Nephron progenitor cell (in vitro differentiated cells): ENCODE measurements at regions not wholly inside any gene's neighbourhood (a gene's known extent, or its start where the extent isn't known, plus 50 kb on each side); places are given as distances from the start of the nearest gene placed in this dataset.
"Not testable (repeated sequence)": the region's sequence is repeated elsewhere in the genome, so short reads cannot be mapped to it uniquely, and the experiment has no call there.

Experiments used
- DNase-seq: peaks from one replicate; pipeline ENCODE4 v3.0.0; 2021
- H3K27ac Mint-ChIP-seq: 2 replicates; pipeline ENCODE4 v1.8.0; 2021; ENCODE audit warnings: mild to moderate bottlenecking, moderate library complexity, mixed read lengths
- H3K27me3 Mint-ChIP-seq: 2 replicates; pipeline ENCODE4 v1.8.0; 2021; ENCODE audit warnings: mild to moderate bottlenecking, low read depth, mixed read lengths; ENCODE audit not compliant: poor library complexity
- H3K36me3 Mint-ChIP-seq: 2 replicates; pipeline ENCODE4 v1.8.0; 2021; ENCODE audit warnings: low read depth, mixed read lengths
- H3K4me1 Mint-ChIP-seq: 2 replicates; pipeline ENCODE4 v1.8.0; 2021; ENCODE audit warnings: mixed read lengths
- H3K4me3 Mint-ChIP-seq: 2 replicates; pipeline ENCODE4 v1.8.0; 2021; ENCODE audit warnings: mild to moderate bottlenecking, moderate library complexity, mixed read lengths
- H3K9me3 Mint-ChIP-seq: 2 replicates; pipeline ENCODE4 v1.8.0; 2021; ENCODE audit warnings: mild to moderate bottlenecking, moderate library complexity, mixed read lengths
- TF ChIP-seq, protein P1 (sequence below): fragments of 200-600 bp; sonication (generic); IDR thresholded peaks from 2 replicates; pipeline ENCODE4 v1.5.0; 2021; ENCODE audit warnings: antibody characterized with exemption

DNA sequence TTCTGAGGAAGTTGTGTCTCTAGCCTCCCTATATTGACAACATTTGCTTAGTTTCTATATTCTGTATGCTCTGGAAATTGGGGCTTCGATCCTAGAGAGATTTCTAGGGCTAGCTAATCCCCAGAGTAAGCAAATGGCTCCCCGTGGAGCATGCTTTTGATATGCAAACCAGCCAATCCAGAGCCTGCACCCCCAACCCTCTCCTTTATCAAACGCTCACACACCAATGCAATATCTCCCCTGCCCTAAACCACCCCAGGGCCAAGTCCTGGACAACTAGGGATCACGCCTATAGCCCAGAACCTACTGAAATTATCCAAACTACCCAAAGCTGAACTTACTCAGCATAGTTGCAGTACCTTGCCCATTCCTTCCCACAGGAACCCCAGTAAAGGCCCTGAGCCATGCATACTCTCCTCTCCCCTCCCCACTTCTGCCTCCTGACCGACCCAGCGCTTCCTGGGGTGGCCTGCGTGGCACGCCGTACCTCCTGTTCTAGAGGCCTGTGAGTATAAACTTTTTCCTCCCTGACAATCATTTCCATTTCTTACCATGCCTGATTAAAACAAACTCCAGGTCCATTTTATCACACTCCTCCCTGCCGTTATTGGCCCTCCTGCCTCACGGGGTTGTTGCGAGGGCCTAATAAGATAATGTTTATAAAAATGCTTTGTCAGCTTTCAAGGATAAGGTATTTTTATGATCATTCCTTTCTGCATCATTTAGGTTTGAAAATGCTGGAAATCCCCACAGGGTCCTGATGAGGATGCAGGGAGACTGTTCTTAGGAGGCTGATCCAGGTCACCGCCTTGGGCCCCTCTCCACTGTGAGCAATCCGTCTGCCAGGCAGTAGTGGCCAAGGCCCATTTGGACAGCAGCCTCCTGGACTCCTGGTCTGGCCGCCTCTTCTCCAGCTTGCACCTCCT lies 102.7 kb downstream of the TENT5C start:
- Mint-ChIP-seq H3K36me3 (no peaks in the 10 kb centered on the region), H3K27me3 (no peaks in the 10 kb centered on the region), H3K9me3 (peaks cover 17% of the 10 kb centered on the region), H3K27ac (no peak overlapping the region), H3K4me3 (no peak overlapping the region), H3K4me1 (peaks cover 8% of the 10 kb centered on the region)
- TF ChIP-seq, protein P1, sequence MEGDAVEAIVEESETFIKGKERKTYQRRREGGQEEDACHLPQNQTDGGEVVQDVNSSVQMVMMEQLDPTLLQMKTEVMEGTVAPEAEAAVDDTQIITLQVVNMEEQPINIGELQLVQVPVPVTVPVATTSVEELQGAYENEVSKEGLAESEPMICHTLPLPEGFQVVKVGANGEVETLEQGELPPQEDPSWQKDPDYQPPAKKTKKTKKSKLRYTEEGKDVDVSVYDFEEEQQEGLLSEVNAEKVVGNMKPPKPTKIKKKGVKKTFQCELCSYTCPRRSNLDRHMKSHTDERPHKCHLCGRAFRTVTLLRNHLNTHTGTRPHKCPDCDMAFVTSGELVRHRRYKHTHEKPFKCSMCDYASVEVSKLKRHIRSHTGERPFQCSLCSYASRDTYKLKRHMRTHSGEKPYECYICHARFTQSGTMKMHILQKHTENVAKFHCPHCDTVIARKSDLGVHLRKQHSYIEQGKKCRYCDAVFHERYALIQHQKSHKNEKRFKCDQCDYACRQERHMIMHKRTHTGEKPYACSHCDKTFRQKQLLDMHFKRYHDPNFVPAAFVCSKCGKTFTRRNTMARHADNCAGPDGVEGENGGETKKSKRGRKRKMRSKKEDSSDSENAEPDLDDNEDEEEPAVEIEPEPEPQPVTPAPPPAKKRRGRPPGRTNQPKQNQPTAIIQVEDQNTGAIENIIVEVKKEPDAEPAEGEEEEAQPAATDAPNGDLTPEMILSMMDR, result no peak
- DNase-seq, result no peak

DNA sequence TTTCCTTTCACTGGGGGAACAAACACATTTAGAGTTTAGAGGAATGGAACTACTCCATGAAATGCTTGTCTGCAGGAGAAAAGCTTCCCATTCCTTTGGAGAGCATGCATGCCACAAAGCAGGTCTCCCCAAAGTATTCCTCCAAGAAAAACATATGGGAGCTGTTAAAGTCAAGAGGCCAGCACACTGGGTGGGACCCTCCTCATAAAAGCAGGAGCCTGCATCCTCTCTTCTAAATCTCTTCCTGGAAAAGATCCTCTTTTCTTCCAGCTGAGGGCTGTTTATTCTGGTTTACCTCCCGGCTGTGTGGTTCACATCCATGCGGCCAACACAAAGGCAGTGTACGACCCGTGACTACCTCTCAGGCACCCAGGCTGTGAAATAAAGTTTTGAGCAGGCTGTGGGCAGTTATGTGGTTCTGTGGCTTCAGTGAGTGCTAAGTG lies 103.4 kb downstream of the TENT5C start:
- TF ChIP-seq, protein P1, result no peak
- no peak for DNase-seq
- Mint-ChIP-seq H3K27ac (no peak overlapping the region), H3K4me3 (no peak overlapping the region), H3K27me3 (no peaks in the 10 kb centered on the region), H3K4me1 (peaks cover 8% of the 10 kb centered on the region), H3K9me3 (peaks cover 17% of the 10 kb centered on the region), H3K36me3 (no peaks in the 10 kb centered on the region)

DNA sequence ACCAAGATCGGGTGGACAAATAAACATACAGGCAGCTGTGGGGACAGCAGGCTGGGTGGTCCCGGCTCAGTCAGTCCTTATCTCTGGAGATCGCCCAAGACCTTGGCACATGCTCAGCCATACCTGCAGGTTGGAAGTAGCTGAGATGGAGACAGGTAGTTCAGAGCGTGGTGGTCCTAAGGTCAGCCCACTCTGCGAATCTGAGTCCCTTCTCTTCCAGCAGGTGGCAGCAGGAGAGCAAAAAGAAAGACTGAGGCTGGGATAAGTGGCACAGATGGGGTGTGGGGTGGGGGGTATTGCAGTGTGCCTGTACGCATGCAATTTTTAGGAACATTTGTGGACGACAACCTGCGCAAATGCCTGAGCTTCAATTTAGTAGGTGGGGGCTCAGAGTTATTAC lies 104.9 kb downstream of the TENT5C start:
- no peaks in the 10 kb centered on the region for H3K36me3 Mint-ChIP-seq
- H3K9me3 Mint-ChIP-seq, result peaks cover 19% of the 10 kb centered on the region
- H3K27me3 Mint-ChIP-seq, result peaks cover 3% of the 10 kb centered on the region
- H3K27ac Mint-ChIP-seq, result no peak overlapping the region
- H3K4me1 Mint-ChIP-seq, result peaks cover 8% of the 10 kb centered on the region
- TF ChIP-seq, protein P1, result no peak
- DNase-seq, result no peak
- H3K4me3 Mint-ChIP-seq, result no peak overlapping the region

DNA sequence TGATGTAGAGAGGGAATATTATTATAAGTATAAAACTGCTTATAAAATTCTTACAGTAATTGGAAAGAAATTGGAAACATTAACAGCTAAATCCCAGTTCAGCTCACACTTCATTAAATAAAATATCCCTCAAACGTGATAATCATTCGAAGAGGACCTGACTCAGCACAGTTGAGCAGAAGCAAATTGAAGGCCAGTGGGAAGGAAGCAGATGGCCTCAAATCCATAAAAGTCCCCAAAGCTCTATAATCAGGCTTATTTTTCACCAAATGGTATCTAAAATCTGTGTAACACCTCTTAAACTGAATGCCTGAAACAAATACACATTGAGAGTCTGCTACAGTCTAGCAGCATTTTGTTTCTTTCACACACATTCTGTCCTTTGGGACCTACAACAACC lies 106.8 kb downstream of the TENT5C start:
- TF ChIP-seq, protein P1, result no peak

DNA sequence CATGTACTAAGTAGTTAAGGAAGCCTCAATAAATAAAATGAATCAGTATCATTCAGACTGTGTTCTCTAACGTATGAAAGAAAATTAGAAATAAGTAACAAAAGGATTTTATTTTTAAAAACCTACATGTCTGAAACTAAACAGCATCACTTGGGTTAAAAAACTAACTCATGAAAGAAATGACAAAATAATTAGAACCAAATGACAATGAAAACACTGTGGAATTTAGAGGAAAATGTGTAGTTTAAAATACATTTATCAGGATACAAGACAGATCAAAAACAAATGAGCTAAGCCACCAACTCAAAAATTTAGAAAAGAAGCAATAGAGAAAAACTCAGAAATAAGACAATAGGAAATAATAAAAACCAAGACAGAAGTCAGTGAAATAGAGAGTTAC lies 108.7 kb downstream of the TENT5C start:
- Mint-ChIP-seq H3K9me3 (peaks cover 42% of the 10 kb centered on the region), H3K4me3 (no peak overlapping the region), H3K27me3 (peaks cover 5% of the 10 kb centered on the region), H3K36me3 (peaks cover 6% of the 10 kb centered on the region), H3K4me1 (no peaks in the 10 kb centered on the region), H3K27ac (no peak overlapping the region)
- TF ChIP-seq, protein P1, result no peak
- no peak for DNase-seq

More for the DNA sequence above, 106.8 kb downstream of the TENT5C start:
- Mint-ChIP-seq H3K36me3 (no peaks in the 10 kb centered on the region), H3K9me3 (peaks cover 25% of the 10 kb centered on the region), H3K4me3 (no peak overlapping the region), H3K27me3 (peaks cover 3% of the 10 kb centered on the region), H3K4me1 (peaks cover 8% of the 10 kb centered on the region), H3K27ac (no peak overlapping the region)
- no peak for DNase-seq

DNA sequence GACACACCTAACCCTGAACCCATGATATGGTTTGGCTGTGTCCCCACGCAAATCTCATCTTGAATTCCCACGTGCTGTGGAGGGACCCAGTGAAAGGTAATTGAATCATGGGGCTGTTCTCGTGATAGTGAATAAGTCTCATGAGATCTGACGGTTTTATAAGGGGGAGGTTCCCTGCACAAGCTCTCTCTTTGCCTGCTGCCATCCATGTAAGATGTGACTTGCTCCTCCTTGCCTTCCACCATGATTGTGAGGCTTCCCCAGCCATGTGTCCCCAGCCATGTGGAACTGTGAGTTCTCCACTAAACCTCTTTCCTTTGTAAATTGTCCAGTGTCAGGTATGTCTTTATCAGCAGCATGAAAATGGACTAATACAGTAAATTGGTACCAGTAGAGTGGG lies 110.2 kb downstream of the TENT5C start:
- not testable (repeated sequence) for H3K4me3 Mint-ChIP-seq, H3K27ac Mint-ChIP-seq, H3K27me3 Mint-ChIP-seq, H3K4me1 Mint-ChIP-seq, DNase-seq
- peaks cover 57% of the 10 kb centered on the region for H3K9me3 Mint-ChIP-seq
- H3K36me3 Mint-ChIP-seq, result peaks cover 13% of the 10 kb centered on the region

DNA sequence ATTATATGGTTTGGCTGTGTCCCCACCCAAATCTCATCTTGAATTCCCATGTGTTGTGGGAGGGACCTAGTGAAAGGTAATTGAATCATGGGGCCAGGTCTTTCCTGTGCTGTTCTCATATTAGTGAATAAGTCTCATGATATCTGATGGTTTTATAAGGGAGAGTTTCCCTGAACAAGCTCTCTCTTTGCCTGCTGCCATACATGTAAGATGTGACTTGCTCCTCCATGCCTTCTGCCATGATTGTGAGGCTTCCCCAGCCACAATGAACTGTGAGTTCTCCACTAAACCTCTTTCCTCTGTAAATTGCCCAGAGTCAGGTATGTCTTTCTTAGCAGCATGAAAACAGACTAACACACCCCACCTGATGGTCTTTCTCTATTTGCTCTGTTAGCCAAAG lies 112.1 kb downstream of the TENT5C start:
- H3K27me3 Mint-ChIP-seq, result not testable (repeated sequence)
- peaks cover 13% of the 10 kb centered on the region for H3K36me3 Mint-ChIP-seq

DNA sequence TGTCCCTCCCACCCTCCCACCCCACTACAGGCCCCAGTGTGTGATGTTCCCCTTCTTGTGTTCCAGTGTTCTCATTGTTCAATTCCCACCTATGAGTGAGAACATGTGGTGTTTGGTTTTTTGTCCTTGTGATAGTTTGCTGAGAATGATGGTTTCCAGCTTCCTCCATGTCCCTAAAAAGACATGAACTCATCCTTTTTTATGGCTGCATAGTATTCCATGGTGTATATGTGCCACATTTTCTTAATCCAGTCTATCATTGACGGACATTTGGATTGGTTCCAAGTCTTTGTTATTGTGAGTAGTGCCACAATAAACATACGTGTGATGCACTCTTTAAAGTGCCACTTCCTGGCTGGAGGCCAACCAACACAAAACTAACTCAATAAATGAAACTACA lies 112.7 kb downstream of the TENT5C start:
- peaks cover 13% of the 10 kb centered on the region for H3K36me3 Mint-ChIP-seq
- peaks cover 77% of the 10 kb centered on the region for H3K9me3 Mint-ChIP-seq
- not testable (repeated sequence) for H3K4me3 Mint-ChIP-seq, H3K27ac Mint-ChIP-seq, H3K4me1 Mint-ChIP-seq, DNase-seq, H3K27me3 Mint-ChIP-seq

More for the DNA sequence above, 112.1 kb downstream of the TENT5C start:
- not testable (repeated sequence) for H3K4me3 Mint-ChIP-seq, H3K27ac Mint-ChIP-seq, H3K4me1 Mint-ChIP-seq, DNase-seq
- H3K9me3 Mint-ChIP-seq, result peaks cover 71% of the 10 kb centered on the region
